ENCODE measurements at regions not wholly inside any gene's neighbourhood (a gene's known extent, or its start where the extent isn't known, plus 50 kb on each side); places are given as distances from the start of the nearest gene placed in this dataset.
"Not testable (repeated sequence)": the region's sequence is repeated elsewhere in the genome, so short reads cannot be mapped to it uniquely, and the experiment has no call there.

DNA sequence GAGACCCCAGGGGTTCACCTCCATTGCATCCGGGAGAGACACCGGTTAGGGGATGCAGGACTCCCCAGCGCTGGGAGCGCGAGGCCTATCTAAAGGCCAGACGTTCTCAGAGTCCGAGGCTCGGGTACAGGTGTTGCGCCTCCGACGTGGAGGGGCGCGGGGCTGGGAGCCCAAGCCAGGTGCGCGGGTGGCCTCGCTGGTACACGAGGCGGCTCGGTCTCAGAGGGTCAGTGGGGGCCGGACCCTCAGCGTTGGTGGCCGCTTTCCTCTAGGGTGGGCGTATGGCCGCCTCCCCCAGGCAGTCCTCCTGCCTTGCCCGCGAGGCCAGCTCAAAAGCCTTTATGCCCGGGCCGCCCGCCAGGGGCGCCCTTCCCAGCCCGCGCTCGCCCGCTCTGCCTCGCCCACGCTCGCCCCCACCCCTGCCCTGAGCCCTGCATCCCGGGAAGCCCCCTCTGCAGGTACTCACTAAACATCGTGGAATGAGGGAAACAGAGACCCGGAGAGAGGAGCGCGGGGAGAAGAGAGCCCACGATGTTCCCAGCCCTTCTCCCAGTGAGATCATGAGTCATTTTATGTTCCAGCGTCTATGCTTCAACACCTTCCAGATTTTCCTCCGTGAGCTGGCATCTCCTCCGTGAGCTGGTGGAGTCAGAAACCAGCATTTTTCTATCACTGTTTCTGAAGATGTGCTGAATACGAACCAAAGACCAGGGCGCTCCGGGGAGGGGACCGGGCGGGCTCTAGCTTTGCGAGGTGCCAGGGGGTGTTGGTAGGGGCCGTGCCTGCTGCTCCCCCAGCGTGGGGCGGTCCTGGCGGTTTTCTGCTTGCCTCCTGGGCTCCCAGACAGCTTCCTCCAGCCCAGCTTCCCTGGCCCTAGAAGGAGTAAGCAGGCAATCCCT, 73.8 kb downstream of the DIO3 start:
- DNase-seq: no peak

DNA sequence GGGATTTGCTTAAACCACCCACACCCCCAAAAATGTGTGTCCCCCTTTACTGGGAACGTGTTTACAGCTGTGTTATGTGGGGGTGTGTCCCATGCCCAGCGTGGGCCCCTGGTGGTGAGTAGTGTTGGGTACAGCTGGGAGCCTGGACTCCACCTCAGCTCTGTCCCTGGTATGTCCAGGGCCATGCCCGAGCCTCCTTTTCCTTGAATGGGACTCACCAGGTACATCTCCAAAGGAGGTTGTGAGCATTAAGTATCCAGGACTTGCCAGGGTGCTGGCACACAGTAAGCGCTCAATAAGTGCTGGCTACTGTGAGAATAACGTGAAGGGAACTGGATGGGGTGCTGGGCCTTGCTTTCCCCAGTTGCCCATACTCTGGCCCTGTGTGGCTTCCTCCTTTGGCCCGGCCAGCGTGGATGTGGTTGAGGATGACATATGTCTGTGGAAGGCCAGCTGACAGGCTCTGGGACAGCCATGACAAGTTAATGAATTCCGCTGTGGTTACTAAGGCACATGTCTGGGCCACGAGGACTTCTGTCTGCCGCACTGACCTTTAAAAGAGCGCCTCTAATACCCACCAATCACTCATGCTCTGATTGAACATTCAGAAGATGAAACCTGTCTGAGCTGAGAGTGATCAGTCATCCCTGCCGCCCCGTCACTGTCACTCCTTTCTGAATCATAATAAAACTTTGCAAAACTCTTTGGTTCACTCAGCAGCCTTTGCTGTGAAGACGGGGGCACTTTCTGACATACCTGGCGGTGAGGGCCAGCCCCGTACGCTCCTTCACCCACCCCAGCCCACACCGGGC, 74.7 kb downstream of the DIO3 start:
- no peak for DNase-seq

DNA sequence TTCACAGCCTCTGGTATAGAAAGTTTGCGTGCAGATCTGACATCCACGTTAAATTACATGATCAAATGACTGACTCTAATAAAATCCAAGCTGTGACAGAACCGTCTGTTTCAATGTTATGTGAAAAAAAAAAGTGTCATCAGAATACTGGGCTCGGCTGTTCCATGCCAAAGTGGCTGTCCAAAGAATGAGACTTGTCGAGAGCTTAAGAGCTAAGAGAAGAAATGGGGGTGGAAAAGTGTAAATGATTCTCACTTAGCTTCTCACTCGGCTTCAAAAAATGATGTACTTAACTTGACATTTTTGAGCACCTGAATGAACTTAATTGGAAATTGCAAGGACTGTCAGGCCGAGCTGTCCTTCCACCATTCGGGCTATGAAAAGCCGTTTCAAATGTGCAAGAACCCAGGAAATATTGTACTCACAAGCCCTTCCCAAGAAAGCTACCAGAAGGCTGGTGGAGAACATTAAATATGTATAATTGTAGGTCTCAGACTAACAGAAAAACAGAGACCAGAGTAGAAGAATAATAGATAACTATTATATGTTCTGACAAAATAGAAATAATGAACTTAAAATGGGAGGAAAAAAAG, 78.0 kb downstream of the DIO3 start:
- DNase-seq: no peak

DNA sequence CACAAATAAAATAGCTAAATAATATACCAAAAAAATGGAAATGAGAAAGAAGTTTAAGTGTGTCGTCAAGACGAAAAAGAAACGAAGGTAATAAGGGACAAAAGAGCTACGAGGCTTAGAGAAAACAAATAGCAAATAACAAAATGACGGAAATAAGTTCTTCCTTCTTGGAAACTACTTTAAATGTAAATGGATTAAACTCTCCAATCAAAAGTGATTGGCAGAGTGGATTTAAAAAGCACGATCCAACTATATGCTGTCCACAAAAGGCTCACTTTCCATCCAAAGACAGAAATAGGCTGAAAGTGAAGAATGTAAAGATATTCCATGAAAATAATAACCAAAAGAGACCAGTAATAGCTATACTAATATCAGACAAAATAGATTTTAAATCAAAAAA, 82.4 kb downstream of the DIO3 start:
- no peak for DNase-seq

DNA sequence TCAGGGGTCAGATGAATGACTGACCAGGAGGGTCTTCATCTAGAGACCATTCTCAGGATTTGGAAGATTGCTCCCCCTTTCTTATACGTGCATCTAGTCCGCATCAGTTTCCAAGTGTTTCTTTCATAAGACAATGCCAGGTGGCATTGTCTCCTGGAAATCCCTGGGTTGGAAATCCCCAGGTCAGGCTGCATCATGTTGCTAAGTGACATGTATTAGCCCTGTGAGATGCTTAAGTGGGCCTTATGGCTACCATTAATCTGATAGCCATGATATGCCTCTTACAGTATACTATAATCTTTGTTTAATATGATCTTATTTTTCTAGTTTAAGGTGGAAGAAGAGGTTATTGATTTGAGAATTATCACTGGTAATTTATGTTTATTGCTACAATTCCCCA, 92.8 kb downstream of the DIO3 start:
- no peak for DNase-seq

DNA sequence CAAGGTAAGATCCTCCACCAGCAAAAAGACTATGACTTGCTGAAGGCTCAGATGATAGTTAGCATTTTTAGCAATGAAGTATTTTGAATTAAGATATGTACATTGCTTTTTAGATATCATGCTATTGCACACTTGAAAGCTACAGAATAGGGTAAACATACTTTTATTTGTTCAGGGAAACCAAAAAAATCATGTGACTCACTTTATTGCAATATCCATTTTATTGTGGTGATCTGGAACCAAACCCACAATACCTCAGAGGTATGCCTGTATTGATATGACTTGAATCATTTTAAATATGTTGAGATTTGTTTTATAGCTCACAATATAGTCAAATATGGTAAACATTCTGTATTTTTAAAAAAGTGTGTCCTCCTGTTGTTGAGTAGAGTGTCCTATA, 96.1 kb downstream of the DIO3 start:
- DNase-seq: no peak

DNA sequence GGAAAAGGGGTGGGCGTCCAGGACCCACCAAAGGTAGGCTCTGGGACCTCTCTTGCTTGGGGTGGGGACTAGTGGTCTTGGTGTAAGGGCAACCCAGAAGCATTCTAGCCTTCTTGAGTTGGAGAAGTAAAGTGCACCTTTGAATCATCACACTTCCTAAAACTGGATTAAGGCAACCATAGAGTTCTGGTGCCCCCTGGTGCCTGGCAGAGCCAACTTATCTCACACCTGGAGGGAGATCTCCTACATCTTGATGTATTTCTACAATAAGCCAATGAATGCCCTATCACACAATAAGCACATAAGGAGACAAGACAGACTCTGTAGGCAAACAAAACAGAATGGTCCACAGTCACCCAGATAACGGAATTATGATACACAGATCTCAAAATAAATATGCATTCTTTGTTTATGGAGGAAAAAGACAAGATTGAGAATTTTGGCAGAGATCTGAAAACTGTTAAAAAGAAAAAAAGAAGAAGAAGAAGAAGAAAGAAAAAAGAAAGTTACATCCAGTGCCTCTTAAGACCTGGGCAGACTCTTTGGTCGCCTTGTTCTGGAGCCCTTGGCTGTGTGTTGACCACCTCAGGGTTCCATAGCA, 95.9 kb upstream of the PPP2R5C start:
- no peak for DNase-seq

DNA sequence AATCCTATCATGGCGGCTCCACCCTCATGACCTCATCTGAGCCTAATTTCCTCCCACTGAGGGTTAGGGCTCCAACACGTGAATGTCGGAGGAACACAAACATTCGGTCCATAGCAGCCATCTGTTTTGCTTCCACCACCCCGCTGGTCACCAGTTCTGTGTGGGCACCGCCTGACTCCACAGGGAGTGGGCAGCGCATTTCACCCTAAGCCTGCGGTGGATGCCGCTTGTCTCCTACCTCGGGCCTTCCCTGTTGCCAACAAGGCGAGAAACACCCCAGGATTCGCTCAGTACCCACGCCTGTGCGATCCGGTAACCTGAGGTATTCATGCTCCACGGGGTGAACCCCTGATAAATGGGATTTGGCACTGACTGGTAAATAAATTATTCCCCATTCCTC, 95.2 kb upstream of the PPP2R5C start:
- no peak for DNase-seq

DNA sequence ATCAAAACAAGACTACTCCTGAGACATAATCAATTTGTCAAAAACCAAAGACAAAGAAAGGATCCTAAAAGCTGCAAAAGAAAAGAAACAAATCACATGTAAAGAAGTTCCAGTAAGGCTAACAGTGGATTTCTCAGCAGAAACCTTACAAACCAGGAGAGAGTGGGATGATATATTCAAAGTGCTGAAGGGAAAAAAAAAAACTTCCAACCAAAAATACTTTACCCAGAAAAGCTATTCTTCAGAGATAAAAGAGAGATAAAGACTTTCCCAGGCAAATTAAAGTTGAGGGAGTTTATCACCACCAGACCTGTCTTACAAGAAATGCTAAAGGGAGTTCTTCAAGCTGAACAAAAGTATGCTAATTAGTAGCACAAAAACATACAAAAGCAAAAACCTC, 91.9 kb upstream of the PPP2R5C start:
- DNase-seq: no peak

DNA sequence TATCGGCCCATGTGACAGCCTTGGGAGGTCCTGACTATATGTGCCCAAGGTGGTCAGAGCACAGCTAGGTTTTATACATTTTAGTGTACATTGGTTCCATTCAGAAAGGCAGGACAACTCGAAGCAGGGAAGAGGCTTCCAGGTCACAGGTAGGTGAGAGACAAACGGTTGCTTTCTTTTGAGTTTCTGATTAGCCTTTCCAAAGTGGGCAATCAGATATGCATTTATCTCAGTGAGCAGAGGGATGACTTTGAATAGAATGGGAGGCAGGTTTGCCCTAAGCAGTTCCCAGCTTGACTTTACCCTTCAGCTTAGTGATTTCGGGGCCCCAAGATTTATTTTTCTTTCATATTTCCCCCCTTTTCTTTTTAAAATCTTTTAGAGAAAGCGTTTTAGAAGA, 87.6 kb upstream of the PPP2R5C start:
- DNase-seq: no peak

DNA sequence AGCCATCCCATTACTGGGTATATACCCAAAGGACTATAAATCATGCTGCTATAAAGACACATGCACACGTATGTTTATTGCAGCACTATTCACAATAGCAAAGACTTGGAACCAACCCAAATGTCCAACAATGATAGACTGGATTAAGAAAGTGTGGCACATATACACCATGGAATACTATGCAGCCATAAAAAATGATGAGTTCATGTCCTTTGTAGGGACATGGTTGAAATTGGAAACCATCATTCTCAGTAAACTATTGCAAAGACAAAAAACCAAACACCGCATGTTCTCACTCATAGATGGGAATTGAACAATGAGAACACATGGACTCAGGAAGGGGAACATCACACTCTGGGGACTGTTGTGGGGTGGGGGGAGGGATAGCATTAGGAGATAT, 85.7 kb upstream of the PPP2R5C start:
- not testable (repeated sequence) for DNase-seq

DNA sequence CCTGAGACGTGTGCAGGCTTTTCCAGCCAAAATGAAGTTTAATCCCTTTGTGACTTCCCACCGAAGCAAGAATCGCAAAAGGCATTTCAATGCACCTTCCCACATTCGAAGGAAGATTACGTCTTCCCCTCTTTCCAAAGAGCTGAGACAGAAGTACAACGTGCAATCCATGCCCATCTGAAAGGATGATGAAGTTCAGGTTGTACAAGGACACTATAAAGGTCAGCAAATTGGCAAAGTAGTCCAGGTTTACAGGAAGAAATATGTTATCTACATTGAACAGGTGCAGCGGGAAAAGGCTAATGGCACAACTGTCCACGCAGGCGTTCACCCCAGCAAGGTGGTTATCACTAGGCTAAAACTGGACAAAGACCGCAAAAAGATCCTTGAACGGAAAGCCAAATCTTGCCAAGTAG, 83.6 kb upstream of the PPP2R5C start:
- not testable (repeated sequence) for DNase-seq

DNA sequence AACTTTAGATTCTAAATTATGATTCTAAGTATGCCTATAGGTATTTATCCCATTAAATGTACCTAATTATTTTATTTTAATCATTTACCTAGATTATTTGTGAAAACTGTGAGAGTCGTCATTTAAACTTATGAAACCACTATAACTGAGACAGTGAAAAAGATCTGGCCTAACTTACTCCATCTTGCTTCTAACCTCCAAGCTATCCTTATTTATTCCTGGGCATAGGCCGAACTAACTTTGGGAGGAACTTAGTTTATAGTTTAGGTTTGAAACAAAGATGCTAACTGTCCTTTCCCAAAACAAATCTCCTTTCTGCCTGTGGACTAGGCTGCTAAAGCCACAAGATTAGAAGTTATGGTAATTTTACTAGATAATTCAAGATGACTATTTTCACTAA, 79.7 kb upstream of the PPP2R5C start:
- DNase-seq: no peak

DNA sequence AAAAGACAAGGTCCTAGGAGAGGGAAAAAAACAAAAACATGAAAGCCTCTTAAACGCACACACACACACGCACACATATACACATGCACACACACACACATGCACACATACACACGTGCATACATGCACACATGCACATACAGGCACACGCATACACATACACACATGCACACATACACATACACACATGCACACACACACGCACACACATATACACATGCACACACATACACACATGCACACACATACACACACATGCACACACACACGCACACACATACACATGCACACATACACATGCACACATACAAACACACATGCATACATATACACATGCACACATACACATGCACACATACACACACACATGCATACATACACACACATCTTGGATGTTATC, 78.1 kb upstream of the PPP2R5C start:
- no peak for DNase-seq

DNA sequence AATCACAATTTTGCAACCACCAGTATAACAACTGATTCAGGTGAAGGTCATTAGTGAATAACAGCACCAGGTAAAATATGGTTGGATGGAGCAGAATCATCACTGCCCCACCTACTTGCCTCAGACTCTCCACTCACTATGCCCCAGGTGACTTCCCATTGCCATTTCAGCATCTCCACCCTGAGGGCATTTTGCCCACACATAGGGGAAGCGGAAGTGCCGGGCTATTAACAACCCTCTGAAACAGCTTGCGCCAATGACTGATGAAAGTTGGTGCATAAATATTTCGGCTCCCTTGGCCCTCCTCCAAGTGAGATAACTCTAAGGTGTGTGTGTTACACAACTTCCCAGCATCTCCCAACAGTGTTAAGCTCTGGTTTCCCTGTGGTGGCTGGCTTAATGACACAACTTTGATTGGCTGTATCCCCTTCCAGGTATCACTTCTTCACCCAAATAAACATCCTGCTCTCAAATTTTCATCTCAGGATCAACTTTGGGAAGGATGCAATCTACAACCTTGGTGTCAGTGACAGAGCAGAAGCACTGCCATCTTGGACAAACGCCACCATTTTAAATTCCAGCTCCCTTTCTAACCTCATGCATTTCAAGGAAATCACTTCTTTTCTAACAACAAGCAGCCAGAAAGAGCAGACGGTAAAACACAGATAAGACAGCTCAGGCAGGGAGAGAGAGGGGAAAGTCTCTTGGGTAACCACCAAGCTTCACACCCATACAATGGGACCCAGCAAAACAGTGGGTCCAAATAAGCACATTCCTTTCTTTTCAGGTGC, 73.6 kb upstream of the PPP2R5C start:
- DNase-seq: no peak

DNA sequence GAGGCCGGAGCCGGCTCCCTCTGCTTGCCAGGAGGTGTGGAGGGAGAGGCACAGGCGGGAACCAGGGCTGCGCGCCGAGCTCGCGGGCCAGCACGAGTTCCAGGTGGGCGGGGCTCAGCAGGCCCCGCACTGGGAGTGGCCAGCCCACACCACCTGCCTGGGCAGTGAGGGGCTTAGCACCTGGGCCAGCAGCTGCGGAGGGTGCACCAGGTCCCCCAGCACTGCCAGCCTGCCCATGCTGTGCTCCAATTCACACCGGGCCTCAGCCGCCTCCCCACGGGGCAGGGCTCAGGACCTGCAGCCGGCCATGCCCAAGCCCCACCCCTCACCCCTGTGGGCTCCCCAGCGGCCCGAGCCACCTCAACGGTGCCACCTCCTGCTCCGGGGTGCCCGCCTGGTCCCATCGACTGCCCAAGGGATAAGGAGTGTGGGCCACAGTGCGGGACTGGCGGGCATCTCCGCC, 72.4 kb upstream of the PPP2R5C start:
- no peak for DNase-seq

DNA sequence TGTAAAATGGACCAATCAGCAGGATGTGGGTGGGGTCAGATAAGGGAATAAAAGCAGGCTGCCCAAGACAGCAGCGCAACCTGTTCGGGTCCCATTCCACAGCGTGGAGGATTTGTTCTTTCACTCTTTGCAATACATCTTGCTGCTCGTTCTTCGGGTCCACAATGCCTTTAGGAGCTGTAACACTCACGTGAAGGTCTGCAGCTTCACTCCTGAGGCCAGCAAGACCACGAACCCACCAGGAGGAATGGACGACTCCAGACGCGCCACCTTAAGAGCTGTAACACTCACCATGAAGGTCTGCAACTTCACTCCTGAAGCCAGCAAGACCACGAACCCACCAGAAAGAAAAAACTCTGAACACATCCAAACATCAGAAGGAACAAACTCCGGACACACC, 71.5 kb upstream of the PPP2R5C start:
- not testable (repeated sequence) for DNase-seq

DNA sequence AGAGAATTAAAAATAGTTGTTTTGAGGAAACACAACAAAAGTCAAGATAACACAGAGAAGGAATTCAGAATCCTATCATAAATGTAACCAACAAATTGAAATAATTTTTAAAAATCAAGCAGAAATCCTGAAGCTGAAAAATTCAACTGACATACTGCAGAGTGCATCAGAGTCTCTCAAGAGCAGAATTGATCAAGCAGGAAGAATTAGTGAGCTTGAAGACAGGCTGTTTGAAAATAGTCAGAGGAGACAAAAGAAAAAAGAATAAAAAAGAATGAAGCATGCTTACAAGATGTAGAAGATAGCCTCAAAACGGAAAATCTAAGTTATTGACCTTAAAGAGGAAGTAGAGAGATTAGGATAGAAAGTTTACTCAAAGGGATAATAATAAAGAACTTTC, 65.8 kb upstream of the PPP2R5C start:
- no peak for DNase-seq

DNA sequence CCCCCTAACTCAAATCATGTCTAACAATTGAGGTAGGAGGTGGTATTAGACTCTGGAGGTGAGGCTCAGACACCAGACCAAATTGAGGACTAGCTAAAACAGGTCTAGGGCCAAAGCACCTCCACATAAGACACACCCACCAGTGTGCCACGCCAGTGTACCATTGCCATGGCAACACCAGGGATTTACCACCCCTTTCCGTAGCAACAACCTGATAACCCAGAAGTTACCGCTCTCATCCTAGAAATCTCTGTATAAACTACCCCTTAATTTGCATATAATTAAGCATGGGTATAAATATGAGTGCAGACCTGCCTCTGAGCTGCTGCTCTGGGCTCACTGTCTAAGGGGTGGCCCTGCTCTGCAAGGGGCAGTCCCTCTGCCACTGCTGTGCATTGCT, 57.4 kb upstream of the PPP2R5C start:
- DNase-seq: no peak

DNA sequence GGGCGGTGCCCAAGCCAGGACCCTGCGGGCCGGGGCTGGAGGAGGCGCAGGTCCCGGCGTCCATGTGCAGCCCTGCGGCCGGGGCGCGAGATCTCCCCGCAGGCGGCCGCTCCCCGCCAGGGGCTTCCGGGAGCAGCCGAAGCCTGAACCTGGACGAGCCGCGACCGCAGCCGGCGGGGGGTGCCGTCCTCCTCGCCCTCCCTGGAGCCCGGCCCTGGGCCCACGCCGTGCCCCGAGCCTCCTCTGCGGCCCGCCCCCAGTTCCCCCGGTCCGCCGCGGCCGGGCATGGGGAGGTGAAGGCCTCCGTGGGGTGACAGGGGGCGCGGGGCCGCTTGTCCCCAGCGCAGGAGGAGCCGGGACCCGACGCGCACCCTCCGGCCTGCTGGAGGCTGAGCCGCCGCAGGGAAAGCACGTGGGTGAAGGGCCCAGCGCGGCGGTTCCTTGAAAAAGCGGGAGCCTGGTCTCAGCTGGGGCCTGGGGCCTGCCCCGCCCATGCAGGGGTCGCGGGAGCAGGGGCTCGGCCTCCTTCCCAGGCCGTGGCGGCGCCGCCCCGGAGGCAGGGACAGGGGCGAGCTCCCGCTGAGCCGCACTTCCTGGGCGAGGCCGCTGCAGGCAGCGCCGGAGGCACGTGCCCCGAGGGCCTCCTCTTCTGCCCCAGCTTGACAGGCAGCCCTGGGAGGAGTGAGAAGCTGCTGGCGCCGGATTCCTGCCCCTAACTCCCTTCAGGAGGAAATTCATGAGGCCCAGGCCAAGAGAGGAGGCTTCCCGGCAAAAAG, 55.6 kb upstream of the PPP2R5C start:
- no peak for DNase-seq

DNA sequence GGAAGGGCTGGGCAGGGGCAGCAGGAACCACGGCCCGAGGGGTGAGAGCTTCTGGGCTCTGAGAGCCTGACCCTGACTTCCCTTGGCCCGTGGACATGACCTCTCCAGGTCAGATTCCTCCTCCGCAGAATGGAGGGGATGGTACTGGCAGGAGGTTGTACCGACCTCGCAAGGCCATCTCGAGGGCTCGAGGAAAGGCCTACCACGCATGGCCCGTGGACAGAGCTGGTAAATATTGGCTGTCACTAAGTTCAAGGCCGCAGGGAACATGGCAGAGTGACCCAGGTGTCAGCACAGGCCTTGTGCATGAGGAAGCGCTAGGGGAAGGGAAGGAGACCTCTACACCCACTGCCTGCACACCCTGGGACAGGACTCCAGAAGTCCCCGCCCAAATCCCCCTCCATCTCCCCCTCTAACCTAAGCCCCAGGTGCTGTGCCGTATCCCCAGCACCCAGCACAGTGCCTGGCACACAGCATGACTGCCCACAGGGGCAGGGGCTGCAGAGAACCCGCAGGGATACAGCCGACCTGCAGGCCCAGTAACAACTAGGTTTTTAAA, 54.9 kb upstream of the PPP2R5C start:
- no peak for DNase-seq
